ENCODE measurements at regions not wholly inside any gene's neighbourhood (a gene's known extent, or its start where the extent isn't known, plus 50 kb on each side); places are given as distances from the start of the nearest gene placed in this dataset.
"Not testable (repeated sequence)": the region's sequence is repeated elsewhere in the genome, so short reads cannot be mapped to it uniquely, and the experiment has no call there.

DNA sequence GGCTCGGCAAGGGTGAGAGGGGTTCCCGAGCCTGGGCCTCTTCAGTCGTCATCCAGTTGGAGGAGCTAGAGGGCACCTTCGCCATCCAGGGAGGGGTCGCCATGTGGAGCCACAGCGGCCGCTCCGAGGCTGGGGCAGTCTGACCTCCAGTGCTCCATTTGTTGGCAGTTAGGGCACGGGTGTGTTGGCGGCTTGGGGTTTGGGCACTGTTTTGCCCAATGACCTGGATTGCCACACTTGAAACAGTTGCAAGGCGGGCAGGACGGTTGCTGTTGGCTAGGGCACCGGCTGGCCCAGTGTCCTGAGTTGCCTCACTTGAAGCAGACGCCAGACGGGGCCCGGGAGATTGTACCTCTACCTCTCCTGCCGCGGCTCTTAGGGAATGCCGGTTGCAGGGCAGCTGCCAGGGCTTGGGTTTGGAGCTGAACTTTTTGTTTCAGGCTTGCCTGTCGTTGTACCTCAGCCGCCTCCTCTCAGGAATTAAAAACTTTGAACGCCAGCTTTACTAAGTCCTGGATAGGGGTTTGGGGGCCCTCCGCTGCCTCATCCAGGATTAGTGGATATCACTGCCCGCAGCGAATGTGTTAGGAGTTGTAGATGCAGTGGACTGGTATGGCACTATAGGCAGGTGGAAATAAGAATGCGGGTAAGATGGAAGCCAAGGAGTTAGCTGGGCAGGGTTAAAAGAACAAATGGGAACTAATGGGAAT lies 639.9 kb upstream of the DPP6 start:
- TF ChIP-seq CTCF (IDR thresholded peaks at IDR 0.05; ENCODE audit: low read depth, low read length, missing input control); TAF1 (conservative IDR thresholded peaks at IDR 0.05); ATF3 (IDR thresholded peaks at IDR 0.05); RXRA (IDR thresholded peaks at IDR 0.05); YY1 (IDR thresholded peaks at IDR 0.05); EGR1 (IDR thresholded peaks at IDR 0.05; ENCODE audit: low read depth in 2 of 2); HNF4A (conservative IDR thresholded peaks at IDR 0.05); GABPA (IDR thresholded peaks at IDR 0.05 in 1 of 2, conservative IDR thresholded peaks at IDR 0.05 in 1 of 2); HNF4G (IDR thresholded peaks at IDR 0.05); JUND (IDR thresholded peaks at IDR 0.05); ZBTB33 (IDR thresholded peaks at IDR 0.05); NR2F2 (IDR thresholded peaks at IDR 0.05): not testable (repeated sequence)
- TF ChIP-seq, protein P1, sequence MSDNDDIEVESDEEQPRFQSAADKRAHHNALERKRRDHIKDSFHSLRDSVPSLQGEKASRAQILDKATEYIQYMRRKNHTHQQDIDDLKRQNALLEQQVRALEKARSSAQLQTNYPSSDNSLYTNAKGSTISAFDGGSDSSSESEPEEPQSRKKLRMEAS (IDR thresholded peaks at IDR 0.05) = not testable (repeated sequence)
- TF ChIP-seq, protein P2, sequence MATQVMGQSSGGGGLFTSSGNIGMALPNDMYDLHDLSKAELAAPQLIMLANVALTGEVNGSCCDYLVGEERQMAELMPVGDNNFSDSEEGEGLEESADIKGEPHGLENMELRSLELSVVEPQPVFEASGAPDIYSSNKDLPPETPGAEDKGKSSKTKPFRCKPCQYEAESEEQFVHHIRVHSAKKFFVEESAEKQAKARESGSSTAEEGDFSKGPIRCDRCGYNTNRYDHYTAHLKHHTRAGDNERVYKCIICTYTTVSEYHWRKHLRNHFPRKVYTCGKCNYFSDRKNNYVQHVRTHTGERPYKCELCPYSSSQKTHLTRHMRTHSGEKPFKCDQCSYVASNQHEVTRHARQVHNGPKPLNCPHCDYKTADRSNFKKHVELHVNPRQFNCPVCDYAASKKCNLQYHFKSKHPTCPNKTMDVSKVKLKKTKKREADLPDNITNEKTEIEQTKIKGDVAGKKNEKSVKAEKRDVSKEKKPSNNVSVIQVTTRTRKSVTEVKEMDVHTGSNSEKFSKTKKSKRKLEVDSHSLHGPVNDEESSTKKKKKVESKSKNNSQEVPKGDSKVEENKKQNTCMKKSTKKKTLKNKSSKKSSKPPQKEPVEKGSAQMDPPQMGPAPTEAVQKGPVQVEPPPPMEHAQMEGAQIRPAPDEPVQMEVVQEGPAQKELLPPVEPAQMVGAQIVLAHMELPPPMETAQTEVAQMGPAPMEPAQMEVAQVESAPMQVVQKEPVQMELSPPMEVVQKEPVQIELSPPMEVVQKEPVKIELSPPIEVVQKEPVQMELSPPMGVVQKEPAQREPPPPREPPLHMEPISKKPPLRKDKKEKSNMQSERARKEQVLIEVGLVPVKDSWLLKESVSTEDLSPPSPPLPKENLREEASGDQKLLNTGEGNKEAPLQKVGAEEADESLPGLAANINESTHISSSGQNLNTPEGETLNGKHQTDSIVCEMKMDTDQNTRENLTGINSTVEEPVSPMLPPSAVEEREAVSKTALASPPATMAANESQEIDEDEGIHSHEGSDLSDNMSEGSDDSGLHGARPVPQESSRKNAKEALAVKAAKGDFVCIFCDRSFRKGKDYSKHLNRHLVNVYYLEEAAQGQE (IDR thresholded peaks at IDR 0.05) = not testable (repeated sequence)

Measured in liver (tissue), 3 donors.